IMR-90 (cell line): ENCODE measurements at regions not wholly inside any gene's neighbourhood (a gene's known extent, or its start where the extent isn't known, plus 50 kb on each side); places are given as distances from the start of the nearest gene placed in this dataset.

Experiments
- ATAC-seq: fragments of 200-7000 bp; cut with Tn5 transposase; 2 replicates; pipeline ENCODE4 v1.9.1; 2020; ENCODE audit warnings: low read depth, mild to moderate bottlenecking, moderate library complexity
- BruUV-seq: library from RNA; stranded (reverse); fragments of 400-500 nt; replicated peaks from 2 replicates; lab custom pipeline; 2021; lab: Mats Ljungman, UMichigan
- CTCF ChIA-PET: fragments of 300-600 bp; formaldehyde crosslinking; extraction: SDS; loops from one replicate; lab custom pipeline; 2021; ENCODE audit warnings: antibody characterized with exemption; lab: Yijun Ruan, JAX
- POLR2A ChIA-PET: fragments of 300-600 bp; sonication (Branson Sonifier 250); formaldehyde crosslinking; loops from one replicate; lab custom pipeline; 2022; ENCODE audit warnings: antibody characterized with exemption; ENCODE audit not compliant: unreplicated experiment; lab: Charles Lee
- DNase-seq: peaks from one replicate; pipeline ENCODE4 v3.0.0; 2013
- H2AFZ ChIP-seq: replicated peaks from 2 replicates; pipeline ENCODE3; 2013; ENCODE audit warnings: low read length, mild to moderate bottlenecking; ENCODE audit not compliant: poor library complexity
- H2AK5ac ChIP-seq: 2 replicates; pipeline ENCODE4 v1.6.1; 2013; ENCODE audit warnings: low read depth, low read length, inconsistent platforms
- H2AK9ac ChIP-seq: replicated peaks from 2 replicates; pipeline ENCODE3; 2013; ENCODE audit warnings: mild to moderate bottlenecking, low read depth, low read length, moderate library complexity; ENCODE audit not compliant: poor library complexity
- H2BK120ac ChIP-seq: 2 replicates; pipeline ENCODE4 v1.6.1; 2013; ENCODE audit warnings: low read depth, low read length, inconsistent platforms
- H2BK15ac ChIP-seq: 3 replicates; pipeline ENCODE4 v1.6.1; 2013; ENCODE audit warnings: low read depth, low read length, inconsistent platforms
- H2BK20ac ChIP-seq: 2 replicates; pipeline ENCODE4 v1.6.1; 2013; ENCODE audit warnings: low read depth, mild to moderate bottlenecking, inconsistent platforms, low read length, moderate library complexity
- H2BK5ac ChIP-seq: 2 replicates; pipeline ENCODE4 v1.6.1; 2013; ENCODE audit warnings: mild to moderate bottlenecking, low read depth, low read length, inconsistent platforms; ENCODE audit not compliant: poor library complexity, severe bottlenecking
- H3K14ac ChIP-seq: replicated peaks from 2 replicates; pipeline ENCODE4 v1.6.1; 2013; ENCODE audit warnings: low read depth, low read length, inconsistent platforms
- H3K18ac ChIP-seq: 2 replicates; pipeline ENCODE4 v1.6.1; 2013; ENCODE audit warnings: low read depth, low read length, control low read depth
- H3K23ac ChIP-seq: 2 replicates; pipeline ENCODE4 v1.6.1; 2013; ENCODE audit warnings: low read depth, low read length, inconsistent platforms
- H3K27ac ChIP-seq: 2 replicates; pipeline ENCODE4 v1.5.1; 2013; ENCODE audit warnings: mild to moderate bottlenecking, control low read depth, low read length; ENCODE audit not compliant: insufficient read depth
- H3K27me3 ChIP-seq: 2 replicates; pipeline ENCODE4 v1.6.1; 2013; ENCODE audit warnings: low read length; ENCODE audit not compliant: control insufficient read depth, insufficient read depth
- H3K36me3 ChIP-seq: 2 replicates; pipeline ENCODE4 v1.6.1; 2013; ENCODE audit warnings: low read length, mixed read lengths; ENCODE audit not compliant: control insufficient read depth, insufficient read depth
- H3K4ac ChIP-seq: 2 replicates; pipeline ENCODE4 v1.6.1; 2013; ENCODE audit warnings: low read depth, low read length, inconsistent platforms
- H3K4me1 ChIP-seq: 2 replicates; pipeline ENCODE4 v1.6.1; 2013; ENCODE audit warnings: low read length, mixed read lengths; ENCODE audit not compliant: control insufficient read depth, insufficient read depth
- H3K4me2 ChIP-seq: 2 replicates; pipeline ENCODE4 v1.6.1; 2013; ENCODE audit warnings: low read depth, mild to moderate bottlenecking, control low read depth, low read length, moderate library complexity
- H3K4me3 ChIP-seq: 2 replicates; pipeline ENCODE4 v1.5.1; 2013; ENCODE audit warnings: low read depth, mild to moderate bottlenecking, control low read depth, low read length, moderate library complexity; ENCODE audit not compliant: insufficient read depth
- H3K56ac ChIP-seq: 2 replicates; pipeline ENCODE4 v1.6.1; 2013; ENCODE audit warnings: low read length, inconsistent platforms; ENCODE audit not compliant: insufficient read depth; ENCODE audit errors: extremely low read depth
- H3K79me1 ChIP-seq, 2 experiments: 2 replicates each; pipeline ENCODE4 v1.6.1; 2013; ENCODE audit warnings: low read length in 2 of 2, inconsistent platforms in 1 of 2, low read depth in 1 of 2
- H3K9ac ChIP-seq: 2 replicates; pipeline ENCODE4 v1.6.1; 2013; ENCODE audit warnings: low read depth, low read length, control low read depth
- H3K9me1 ChIP-seq: 2 replicates; pipeline ENCODE4 v1.6.1; 2013; ENCODE audit warnings: low read length, inconsistent platforms; ENCODE audit not compliant: insufficient read depth
- H3K9me3 ChIP-seq: 2 replicates; pipeline ENCODE4 v1.6.1; 2013; ENCODE audit warnings: low read length; ENCODE audit not compliant: control insufficient read depth, insufficient read depth
- H4K20me1 ChIP-seq: 2 replicates; pipeline ENCODE4 v1.6.1; 2013; ENCODE audit warnings: low read length, inconsistent platforms; ENCODE audit not compliant: insufficient read depth
- H4K5ac ChIP-seq: 2 replicates; pipeline ENCODE4 v1.6.1; 2013; ENCODE audit warnings: mild to moderate bottlenecking, low read depth, low read length, control low read depth
- H4K8ac ChIP-seq, 2 experiments: 2 replicates each; pipeline ENCODE4 v1.6.1; 2013; ENCODE audit warnings: low read depth in 2 of 2, low read length in 2 of 2, control low read depth in 1 of 2, inconsistent platforms in 1 of 2
- H4K91ac ChIP-seq: 2 replicates; pipeline ENCODE4 v1.6.1; 2013; ENCODE audit warnings: low read depth, low read length, inconsistent platforms; ENCODE audit not compliant: insufficient read depth
- BHLHE40 ChIP-seq: fragments of 150-350 bp; IDR thresholded peaks from 2 replicates; pipeline ENCODE4 v1.6.1; 2016; ENCODE audit warnings: mild to moderate bottlenecking, low read depth, low read length
- CEBPB ChIP-seq: IDR thresholded peaks from 2 replicates; pipeline ENCODE4 v1.6.1; 2012; ENCODE audit warnings: low read depth, low read length, improper control_type of control experiment
- CHD1 ChIP-seq: IDR thresholded peaks from 2 replicates; pipeline ENCODE4 v1.6.1; 2012; ENCODE audit warnings: low read depth, low read length, improper control_type of control experiment
- CTCF ChIP-seq: conservative IDR thresholded peaks from 2 replicates; pipeline ENCODE4 v1.5.1; 2012; ENCODE audit warnings: mild to moderate bottlenecking, low read depth, low read length, improper control_type of control experiment
- MAFK ChIP-seq: IDR thresholded peaks from 2 replicates; pipeline ENCODE4 v1.6.1; 2012; ENCODE audit warnings: low read depth, low read length, improper control_type of control experiment
- MAZ ChIP-seq: IDR thresholded peaks from 2 replicates; pipeline ENCODE4 v1.6.1; 2012; ENCODE audit warnings: low read depth, mild to moderate bottlenecking, low read length, improper control_type of control experiment, moderate library complexity, borderline replicate concordance
- NFE2L2 ChIP-seq: fragments of 150-350 bp; IDR thresholded peaks from 2 replicates; pipeline ENCODE4 v1.6.1; 2016; ENCODE audit warnings: low read depth, mild to moderate bottlenecking, low read length
- POLR2A ChIP-seq: IDR thresholded peaks from 2 replicates; pipeline ENCODE4 v1.6.1; 2012; ENCODE audit warnings: mild to moderate bottlenecking, low read depth, low read length
- RCOR1 ChIP-seq: IDR thresholded peaks from 2 replicates; pipeline ENCODE4 v1.6.1; 2012; ENCODE audit warnings: mild to moderate bottlenecking, low read length, improper control_type of control experiment; ENCODE audit not compliant: insufficient replicate concordance
- RFX5 ChIP-seq: IDR thresholded peaks from 2 replicates; pipeline ENCODE4 v1.8.0; 2012; ENCODE audit warnings: low read depth, mild to moderate bottlenecking, low read length, moderate library complexity
- SMC3 ChIP-seq: fragments of 150-350 bp; IDR thresholded peaks from 2 replicates; pipeline ENCODE4 v1.6.1; 2016; ENCODE audit warnings: low read depth, mild to moderate bottlenecking, antibody characterized with exemption, low read length, moderate library complexity
- USF2 ChIP-seq: fragments of 150-350 bp; IDR thresholded peaks from 2 replicates; pipeline ENCODE4 v1.6.1; 2017; ENCODE audit warnings: mild to moderate bottlenecking, antibody characterized with exemption, low read length, low read depth
- whole genome bisulfite sequencing, 2 experiments: methylation state at CpG; one replicate each; pipeline versions ENCODE4 v1.1.5 to v1.1.7; 2013; ENCODE audit warnings: missing lambda C conversion rate in 2 of 2; ENCODE audit not compliant: insufficient read length in 1 of 2; ENCODE audit errors: extremely low coverage in 2 of 2; 5-methylcytosine and 5-hydroxymethylcytosine counted together
- dilution Hi-C: fragments of 300-500 bp; cut with HindIII; formaldehyde crosslinking; loops from one replicate; pipeline ENCODE4 v1.14.3; 2018; ENCODE audit warnings: low sequenced_read_pairs; ENCODE audit not compliant: unreplicated experiment
- in situ Hi-C: fragments of 300-500 bp; cut with MboI; formaldehyde crosslinking; loops from 3 replicates; pipeline ENCODE4 v1.14.3; 2019; ENCODE audit warnings: low sequenced_read_pairs, inconsistent platforms, mixed read lengths
- intact Hi-C: fragments of 100-400 bp; cut with micrococcal nuclease; formaldehyde crosslinking; loops from 2 replicates; pipeline ENCODE4 v1.10.0; 2022

- Histone ChIP-seq H2AK5ac (no peak overlapping the region), H3K36me3 (no peaks in the 10 kb centered on the region), H3K4me3 (no peak overlapping the region), H2AK9ac (no peak overlapping the region), H2BK120ac (no peak overlapping the region), H3K9me1 (peaks cover 6% of the 10 kb centered on the region), H3K4ac (no peak overlapping the region), H3K9ac (no peak overlapping the region), H3K14ac (no peak overlapping the region), H3K9me3 (no peaks in the 10 kb centered on the region), H3K23ac (no peak overlapping the region), H4K20me1 (no peaks in the 10 kb centered on the region), H3K27me3 (peaks cover 2% of the 10 kb centered on the region; the same call in 1 of the 2 replicates), H2AFZ (no peak overlapping the region), H3K4me2 (no peak overlapping the region), H4K8ac (no peak overlapping the region), H2BK5ac (no peak overlapping the region), H2BK15ac (no peak overlapping the region), H3K18ac (no peak overlapping the region), H3K79me1 (no peaks in the 10 kb centered on the region), H3K56ac (no peak overlapping the region), H3K4me1 (peaks cover 12% of the 10 kb centered on the region), H4K91ac (no peak overlapping the region), H2BK20ac (no peak overlapping the region), H3K27ac (no peak overlapping the region), H4K5ac (no peak overlapping the region)
- CTCF ChIA-PET = interaction anchor here (1.4 kb wide), 1 partner anchor 1086 kb away, joined by 4 read pairs; no protein-coding TSS in a partner anchor
- intact Hi-C loops = no loop called here
- POLR2A ChIA-PET = no interaction called here
- no CpG with 5 or more reads among the region's 6 CpGs for WGBS, 2 experiments
- DNase-seq = no peak
- no peak for ATAC-seq
- BruUV-seq = no TSS peak
- TF ChIP-seq BHLHE40 = no peak
- no peak for TF ChIP-seq CHD1
- TF ChIP-seq CTCF = no peak
- TF ChIP-seq NFE2L2 = no peak
- TF ChIP-seq MAFK = no peak
- TF ChIP-seq SMC3 = no peak
- TF ChIP-seq POLR2A = no peak
- no peak for TF ChIP-seq USF2
- no peak for TF ChIP-seq CEBPB
- no peak for TF ChIP-seq RFX5
- no peak for TF ChIP-seq MAZ
- no peak for TF ChIP-seq RCOR1
- dilution Hi-C loops = no loop called here
- in situ Hi-C loops = no loop called here
Measured at GRCh38 chr1:56370513-56370912, 208.8 kb downstream of the PLPP3 start.
